ENCODE measurements at regions not wholly inside any gene's neighbourhood (a gene's known extent, or its start where the extent isn't known, plus 50 kb on each side); places are given as distances from the start of the nearest gene placed in this dataset.
"Not testable (repeated sequence)": the region's sequence is repeated elsewhere in the genome, so short reads cannot be mapped to it uniquely, and the experiment has no call there.

DNA sequence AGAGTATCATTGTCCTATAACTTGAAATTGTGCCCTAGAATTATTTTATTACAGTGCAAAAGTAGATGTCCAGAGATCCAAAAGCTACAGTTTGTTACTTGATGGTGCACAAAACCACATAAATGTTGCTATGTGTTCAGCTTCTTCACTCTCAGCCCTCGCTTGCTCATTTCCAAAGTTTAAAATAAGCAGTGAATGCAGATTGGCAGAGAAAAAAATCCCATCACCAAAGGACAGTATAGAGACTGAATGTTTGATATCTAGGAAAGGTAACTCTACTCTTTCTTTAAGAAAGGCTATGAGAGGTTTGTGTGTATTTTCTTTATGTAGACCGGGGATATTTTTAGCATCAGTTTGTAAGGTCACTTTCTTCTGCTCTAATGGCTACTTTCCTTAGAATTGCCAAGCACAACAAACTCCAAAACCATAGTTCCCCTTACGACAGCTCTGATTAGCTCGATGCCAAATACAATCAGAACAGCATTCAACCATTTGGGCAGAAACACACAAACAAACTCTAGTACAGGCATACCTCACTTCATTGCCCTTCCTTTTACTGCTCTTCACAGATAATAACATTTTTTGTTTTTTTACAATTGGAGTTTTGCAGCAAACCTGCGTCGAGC lies 164.1 kb upstream of the CCDC54 start:
- Histone ChIP-seq H3K4me1 (ENCODE audit: insufficient read depth, low read length) (peaks cover 3% of the 10 kb centered on the region; the same call in 1 of the 2 replicates), H3K9me3 (ENCODE audit: control insufficient read depth, insufficient read depth, low read length) (no peaks in the 10 kb centered on the region; the same call in 1 of the 2 replicates), H3K36me3 (ENCODE audit: insufficient read depth, low read length) (no peaks in the 10 kb centered on the region), H3K9ac (ENCODE audit: low read depth, low read length) (no peak overlapping the region)

DNA sequence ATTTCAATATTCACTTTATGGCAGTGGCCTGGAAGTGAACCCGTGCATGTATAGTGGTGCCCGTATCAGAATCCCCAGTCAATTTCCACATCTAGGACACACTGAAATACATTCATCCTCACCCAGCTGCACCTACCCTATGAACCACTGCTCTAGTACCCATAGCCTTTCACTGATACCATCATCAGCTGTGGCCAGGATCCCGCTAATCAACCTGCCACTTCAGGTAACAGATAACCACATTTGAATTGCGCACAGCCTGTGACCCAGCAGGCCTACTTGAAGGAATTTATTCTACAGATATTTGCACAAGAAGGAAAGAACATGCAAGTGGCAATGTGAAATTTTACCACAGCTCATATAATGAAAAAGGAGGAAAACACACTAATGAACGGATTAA lies 161.0 kb upstream of the CCDC54 start:
- no peaks in the 10 kb centered on the region for H3K4me1 ChIP-seq (ENCODE audit: insufficient read depth, low read length)
- H3K36me3 ChIP-seq (ENCODE audit: insufficient read depth, low read length) = no peaks in the 10 kb centered on the region
- no peak overlapping the region for H3K9ac ChIP-seq (ENCODE audit: low read depth, low read length)
- no peaks in the 10 kb centered on the region; the same call in 1 of the 2 replicates for H3K9me3 ChIP-seq (ENCODE audit: control insufficient read depth, insufficient read depth, low read length)

DNA sequence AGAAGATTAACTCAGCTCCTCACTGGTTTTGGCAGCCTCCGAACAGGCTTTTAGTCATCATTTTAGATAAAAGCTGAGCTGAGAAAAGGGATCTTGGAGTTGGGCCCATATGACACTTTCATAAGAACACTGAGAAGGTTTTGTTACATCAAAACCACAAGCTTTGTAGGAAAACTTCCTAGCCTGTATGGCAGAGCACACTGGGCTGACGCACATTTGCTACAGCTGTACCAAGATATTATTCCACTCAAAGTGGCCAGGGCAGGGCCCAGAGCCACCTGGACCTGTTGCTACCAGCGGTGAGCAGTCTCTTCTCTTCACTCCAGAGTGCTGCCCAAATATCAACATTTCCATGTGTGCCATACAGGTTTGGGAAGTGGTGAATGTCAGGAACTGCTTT lies 160.5 kb upstream of the CCDC54 start:
- H3K4me1 ChIP-seq (ENCODE audit: insufficient read depth, low read length) = no peaks in the 10 kb centered on the region
- no peaks in the 10 kb centered on the region for H3K36me3 ChIP-seq (ENCODE audit: insufficient read depth, low read length)
- H3K9me3 ChIP-seq (ENCODE audit: control insufficient read depth, insufficient read depth, low read length) = no peaks in the 10 kb centered on the region; the same call in 1 of the 2 replicates
- H3K9ac ChIP-seq (ENCODE audit: low read depth, low read length) = no peak overlapping the region

DNA sequence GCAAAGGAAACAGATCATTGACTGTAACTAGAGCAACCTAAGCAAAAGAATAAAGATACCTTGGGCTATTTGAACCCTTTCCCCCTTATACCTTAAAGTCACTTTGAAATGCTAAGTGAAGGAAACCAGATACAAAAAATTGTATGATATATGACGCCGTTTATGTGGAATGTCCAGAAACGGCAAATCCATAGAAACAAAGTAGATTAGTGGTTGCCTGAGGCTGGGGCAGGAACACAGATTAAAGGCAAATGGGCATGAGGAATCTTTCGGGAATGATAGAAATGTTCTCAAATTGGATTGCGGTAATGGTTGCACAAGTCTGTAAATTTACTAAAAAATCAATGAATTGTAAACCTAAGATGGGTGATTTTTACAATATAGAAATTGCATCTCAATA lies 160.1 kb upstream of the CCDC54 start:
- Histone ChIP-seq H3K9ac (ENCODE audit: low read depth, low read length) (no peak overlapping the region), H3K4me1 (ENCODE audit: insufficient read depth, low read length) (no peaks in the 10 kb centered on the region), H3K9me3 (ENCODE audit: control insufficient read depth, insufficient read depth, low read length) (no peaks in the 10 kb centered on the region; the same call in 1 of the 2 replicates), H3K36me3 (ENCODE audit: insufficient read depth, low read length) (no peaks in the 10 kb centered on the region)

DNA sequence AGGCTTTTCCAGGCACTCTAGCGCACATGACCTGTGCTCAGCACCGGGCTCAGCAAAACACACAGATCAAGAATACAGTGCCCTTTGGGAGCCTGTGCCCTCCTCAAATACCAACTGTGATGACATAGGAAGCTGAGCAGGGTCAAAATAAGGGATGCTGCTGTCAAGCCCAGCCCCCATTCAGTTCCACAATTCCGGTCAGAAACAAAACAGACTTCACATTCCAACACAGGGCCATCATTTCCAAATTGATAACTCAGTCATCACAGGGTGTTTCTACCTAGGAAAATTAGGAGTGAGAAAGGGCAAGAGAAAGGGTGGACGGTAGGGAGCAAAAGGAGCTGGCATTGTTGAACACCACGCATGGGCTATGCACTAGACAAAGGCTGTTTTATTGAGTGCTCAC lies 158.4 kb upstream of the CCDC54 start:
- H3K9ac ChIP-seq (ENCODE audit: low read depth, low read length) = no peak overlapping the region
- H3K36me3 ChIP-seq (ENCODE audit: insufficient read depth, low read length) = no peaks in the 10 kb centered on the region
- no peaks in the 10 kb centered on the region; the same call in 1 of the 2 replicates for H3K9me3 ChIP-seq (ENCODE audit: control insufficient read depth, insufficient read depth, low read length)
- no peaks in the 10 kb centered on the region for H3K4me1 ChIP-seq (ENCODE audit: insufficient read depth, low read length)

DNA sequence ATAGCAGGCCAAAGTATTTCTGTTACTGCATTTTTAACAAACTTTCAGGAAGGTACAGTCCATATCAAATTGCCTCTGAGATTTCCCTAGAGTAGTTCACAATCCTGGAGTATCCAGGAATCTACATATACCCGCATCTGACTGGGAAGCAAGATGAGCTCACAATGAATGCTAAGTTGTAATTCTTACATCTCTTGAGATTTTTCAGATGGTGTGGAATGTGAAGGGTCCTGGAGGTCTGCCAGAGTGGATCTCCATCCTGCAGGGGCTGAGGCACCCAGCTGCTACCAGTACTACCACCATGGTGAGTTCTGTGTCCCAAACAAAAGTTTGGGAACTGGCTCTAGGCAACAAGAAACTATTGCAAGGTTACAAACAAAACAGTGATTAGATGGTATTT lies 156.7 kb upstream of the CCDC54 start:
- no peak overlapping the region for H3K9ac ChIP-seq (ENCODE audit: low read depth, low read length)
- no peaks in the 10 kb centered on the region; the same call in 1 of the 2 replicates for H3K9me3 ChIP-seq (ENCODE audit: control insufficient read depth, insufficient read depth, low read length)
- H3K4me1 ChIP-seq (ENCODE audit: insufficient read depth, low read length) = no peaks in the 10 kb centered on the region
- no peaks in the 10 kb centered on the region for H3K36me3 ChIP-seq (ENCODE audit: insufficient read depth, low read length)

DNA sequence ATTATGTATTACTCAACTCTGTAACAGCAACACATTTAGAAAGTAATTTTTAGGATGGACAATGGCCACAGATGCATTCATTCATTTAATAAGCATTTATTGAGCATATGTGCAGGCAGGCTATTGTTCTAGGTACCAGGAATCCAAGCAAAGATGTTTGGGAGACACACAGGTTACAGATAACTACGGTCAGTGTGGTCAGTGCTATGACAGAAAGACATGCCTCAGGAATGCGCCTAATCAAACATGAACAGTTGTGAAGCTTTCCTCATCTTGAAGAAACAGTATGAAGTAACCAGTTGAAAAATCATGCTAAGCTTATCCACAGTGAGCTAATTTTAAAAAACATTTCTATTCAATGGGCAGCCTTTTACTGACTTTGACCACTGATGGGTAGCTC lies 155.4 kb upstream of the CCDC54 start:
- Histone ChIP-seq H3K9me3 (ENCODE audit: control insufficient read depth, insufficient read depth, low read length) (no peaks in the 10 kb centered on the region), H3K4me1 (ENCODE audit: insufficient read depth, low read length) (no peaks in the 10 kb centered on the region), H3K36me3 (ENCODE audit: insufficient read depth, low read length) (no peaks in the 10 kb centered on the region), H3K9ac (ENCODE audit: low read depth, low read length) (no peak overlapping the region)

DNA sequence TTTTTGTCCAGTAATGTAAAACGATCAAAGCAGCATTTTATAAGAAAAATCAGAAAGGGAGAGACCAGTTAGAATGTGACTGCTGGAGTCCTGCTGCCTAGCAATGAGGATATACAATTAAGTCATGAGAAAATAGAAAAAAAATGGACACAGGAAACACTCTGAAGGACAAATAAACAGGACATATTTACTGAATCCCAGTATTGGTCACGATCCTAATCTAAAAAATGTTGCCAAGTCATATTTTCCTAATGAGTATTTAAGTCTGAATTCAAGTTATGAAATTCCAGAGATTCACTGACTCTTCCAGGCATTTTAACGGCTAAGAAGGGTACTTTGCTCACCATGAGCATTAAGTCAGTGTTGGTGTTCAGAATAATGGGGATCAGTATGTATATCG lies 154.3 kb upstream of the CCDC54 start:
- Histone ChIP-seq H3K36me3 (ENCODE audit: insufficient read depth, low read length) (no peaks in the 10 kb centered on the region), H3K9me3 (ENCODE audit: control insufficient read depth, insufficient read depth, low read length) (no peaks in the 10 kb centered on the region), H3K4me1 (ENCODE audit: insufficient read depth, low read length) (no peaks in the 10 kb centered on the region), H3K9ac (ENCODE audit: low read depth, low read length) (no peak overlapping the region)

DNA sequence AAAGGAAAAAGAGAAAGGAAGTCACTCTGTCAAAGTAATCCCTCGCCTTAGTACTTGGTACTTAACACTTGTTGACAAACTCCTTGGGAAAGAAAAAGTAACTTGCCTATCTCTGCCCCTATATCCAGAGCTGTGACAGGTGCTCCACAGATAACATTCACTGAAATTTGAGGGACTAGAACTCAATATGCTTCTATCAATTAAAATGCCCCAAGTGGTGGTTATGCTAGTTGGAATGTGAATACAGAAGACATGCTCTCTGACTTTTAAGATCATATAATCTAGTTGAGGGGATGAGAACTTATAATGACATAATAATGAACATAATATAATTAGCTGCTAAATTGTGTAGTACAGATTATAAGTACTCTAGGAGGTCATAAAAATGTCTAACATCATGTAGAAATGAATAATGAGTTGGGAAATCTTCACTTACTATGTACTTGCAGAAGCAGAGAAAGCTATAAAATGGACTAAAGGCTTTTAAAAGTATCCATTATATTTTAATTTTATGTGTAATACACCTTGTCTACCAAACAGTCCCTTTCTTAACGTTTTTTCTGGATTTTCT lies 153.1 kb upstream of the CCDC54 start:
- Histone ChIP-seq H3K9me3 (ENCODE audit: control insufficient read depth, insufficient read depth, low read length) (no peaks in the 10 kb centered on the region), H3K4me1 (ENCODE audit: insufficient read depth, low read length) (no peaks in the 10 kb centered on the region), H3K36me3 (ENCODE audit: insufficient read depth, low read length) (no peaks in the 10 kb centered on the region), H3K9ac (ENCODE audit: low read depth, low read length) (no peak overlapping the region)

DNA sequence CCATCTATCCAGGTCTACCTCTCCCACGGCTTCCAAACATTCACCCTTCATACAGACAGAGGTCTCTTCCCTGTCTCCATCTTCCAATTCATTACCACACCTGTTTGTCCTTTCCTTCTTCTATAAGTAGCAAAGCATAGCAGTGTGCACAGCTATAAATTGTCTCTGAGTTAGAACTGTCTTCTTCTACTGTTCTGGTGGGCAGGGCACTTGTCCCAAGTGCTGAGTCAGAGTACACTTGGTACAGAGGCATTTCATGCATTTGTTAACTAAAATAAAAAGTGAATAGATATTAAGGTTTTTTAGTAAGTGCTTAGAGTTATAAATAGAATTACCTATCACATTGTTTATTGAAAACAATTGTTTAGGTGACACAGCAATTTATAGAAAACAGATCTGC lies 150.1 kb upstream of the CCDC54 start:
- no peaks in the 10 kb centered on the region for H3K9me3 ChIP-seq (ENCODE audit: control insufficient read depth, insufficient read depth, low read length)
- no peaks in the 10 kb centered on the region for H3K4me1 ChIP-seq (ENCODE audit: insufficient read depth, low read length)
- no peaks in the 10 kb centered on the region for H3K36me3 ChIP-seq (ENCODE audit: insufficient read depth, low read length)
- no peak overlapping the region for H3K9ac ChIP-seq (ENCODE audit: low read depth, low read length)

DNA sequence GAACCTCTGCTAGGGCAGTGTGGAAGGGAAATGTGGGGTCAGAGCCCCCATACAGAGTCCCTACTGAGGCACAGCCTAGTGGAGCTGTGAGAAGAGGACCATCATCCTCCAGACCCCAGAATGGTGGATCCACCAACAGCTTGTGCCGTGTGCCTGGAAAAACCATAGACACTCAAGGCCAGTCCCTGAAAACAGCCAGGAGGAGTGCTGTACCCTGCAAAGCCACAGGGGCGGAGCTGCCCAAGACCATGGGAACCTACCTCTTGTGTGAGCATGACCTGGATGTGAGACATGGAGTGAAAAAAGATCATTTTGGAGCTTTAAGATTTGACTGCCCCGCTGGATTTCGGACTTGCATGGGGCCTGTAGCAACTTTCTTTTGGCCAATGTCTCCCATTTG lies 143.4 kb upstream of the CCDC54 start:
- H3K4me1 ChIP-seq (ENCODE audit: insufficient read depth, low read length); H3K36me3 ChIP-seq (ENCODE audit: insufficient read depth, low read length); H3K9me3 ChIP-seq (ENCODE audit: control insufficient read depth, insufficient read depth, low read length); H3K9ac ChIP-seq (ENCODE audit: low read depth, low read length): not testable (repeated sequence)

DNA sequence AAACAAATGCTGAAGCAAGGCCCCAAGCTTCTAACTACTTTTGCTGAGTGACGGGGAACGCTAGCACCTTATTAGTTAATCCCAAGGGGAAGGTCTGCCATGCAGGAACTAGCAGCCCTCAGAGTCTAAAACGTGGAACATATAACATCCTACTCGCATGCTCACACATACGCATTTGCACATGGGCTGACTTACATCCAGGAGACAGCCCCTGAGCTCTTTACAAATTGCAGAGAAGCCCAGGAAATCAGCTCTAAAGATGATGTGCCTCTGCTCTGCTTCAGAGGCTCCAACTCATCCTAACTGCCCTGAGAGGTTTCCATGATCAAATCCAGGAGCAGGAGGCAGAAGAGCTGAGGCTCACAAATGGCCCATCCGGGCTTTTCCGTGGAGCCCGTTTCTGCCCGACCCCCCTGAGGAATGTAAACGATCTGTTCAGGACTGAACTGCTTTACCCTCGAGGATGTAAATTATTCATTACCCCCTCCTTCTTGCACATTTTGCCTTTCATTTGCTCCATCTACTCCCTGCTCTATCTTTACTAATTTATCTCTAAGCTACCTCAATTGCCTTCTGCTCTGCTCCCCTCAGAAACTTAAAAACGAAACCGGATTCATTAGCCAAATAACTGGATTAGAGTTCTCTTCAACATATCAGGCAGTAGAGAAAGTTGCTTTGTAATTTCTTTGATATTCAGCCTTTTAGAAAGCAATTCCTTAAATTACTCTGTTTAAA lies 141.9 kb upstream of the CCDC54 start:
- peak overlapping the region; percentile 23; the same call in 1 of the 2 replicates for H3K9ac ChIP-seq (ENCODE audit: low read depth, low read length)
- no peaks in the 10 kb centered on the region for H3K4me1 ChIP-seq (ENCODE audit: insufficient read depth, low read length)

DNA sequence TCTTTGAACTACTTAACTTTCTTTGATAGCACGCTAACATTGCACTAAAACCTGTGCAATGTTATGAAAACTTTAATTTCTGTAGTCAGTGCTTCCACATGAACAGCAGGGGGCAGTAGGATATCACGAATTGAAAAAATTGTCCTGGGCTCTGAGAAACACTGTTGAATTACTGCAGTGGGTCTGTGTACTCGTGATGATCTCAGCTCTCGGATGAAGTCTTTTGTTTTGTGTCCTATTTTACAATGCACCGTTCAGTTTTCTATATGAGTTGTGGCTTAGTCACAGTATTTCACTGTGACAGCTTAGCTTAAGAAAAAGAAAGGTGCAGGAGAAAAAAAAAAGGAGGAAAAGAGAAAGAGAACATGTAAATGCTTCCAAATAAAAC lies 141.3 kb upstream of the CCDC54 start:
- Histone ChIP-seq H3K4me1 (ENCODE audit: insufficient read depth, low read length) (no peaks in the 10 kb centered on the region), H3K9me3 (ENCODE audit: control insufficient read depth, insufficient read depth, low read length) (no peaks in the 10 kb centered on the region), H3K9ac (ENCODE audit: low read depth, low read length) (peak overlapping the region; percentile 23; the same call in 1 of the 2 replicates), H3K36me3 (ENCODE audit: insufficient read depth, low read length) (no peaks in the 10 kb centered on the region)

More for the DNA sequence above, 141.9 kb upstream of the CCDC54 start:
- no peaks in the 10 kb centered on the region for H3K9me3 ChIP-seq (ENCODE audit: control insufficient read depth, insufficient read depth, low read length)
- H3K36me3 ChIP-seq (ENCODE audit: insufficient read depth, low read length) = no peaks in the 10 kb centered on the region

DNA sequence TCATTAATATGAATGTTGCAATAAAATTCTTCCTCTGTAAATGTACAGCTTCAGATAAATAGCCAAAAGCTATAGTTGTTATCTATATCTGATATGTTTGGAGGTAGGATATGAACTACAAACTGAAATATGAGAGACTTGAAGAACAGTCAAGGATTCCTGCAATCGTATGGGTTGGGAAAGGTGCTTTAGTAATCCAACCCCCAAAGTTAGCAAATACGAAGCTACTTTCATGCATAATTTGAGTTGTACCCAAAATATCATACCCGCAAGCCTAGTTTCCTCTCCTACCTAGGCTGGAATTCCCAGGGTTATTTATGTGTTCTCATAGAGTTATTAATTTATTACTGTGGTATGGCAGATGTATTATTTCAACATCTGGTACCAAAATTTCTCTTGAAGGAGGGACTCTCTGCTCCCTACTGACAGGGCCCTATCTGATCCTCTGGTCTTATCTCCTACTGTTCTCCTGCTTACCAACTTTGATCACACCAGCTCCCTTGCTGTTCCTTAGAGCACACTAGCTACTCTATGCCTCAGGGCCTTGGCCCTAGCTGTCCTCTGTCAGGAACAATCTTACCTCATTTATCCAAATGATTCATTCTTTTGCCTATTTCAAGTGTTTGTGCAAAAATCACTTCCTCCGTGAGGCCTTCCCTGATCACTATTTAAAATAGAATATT lies 140.4 kb upstream of the CCDC54 start:
- Histone ChIP-seq H3K9ac (ENCODE audit: low read depth, low read length) (no peak overlapping the region), H3K9me3 (ENCODE audit: control insufficient read depth, insufficient read depth, low read length) (no peaks in the 10 kb centered on the region), H3K4me1 (ENCODE audit: insufficient read depth, low read length) (no peaks in the 10 kb centered on the region), H3K36me3 (ENCODE audit: insufficient read depth, low read length) (no peaks in the 10 kb centered on the region)

All from ES-I3 (cell line).